Keratinocyte (primary cell): ENCODE measurements at regions not wholly inside any gene's neighbourhood (a gene's known extent, or its start where the extent isn't known, plus 50 kb on each side); places are given as distances from the start of the nearest gene placed in this dataset.

Experiments
- CTCF ChIP-seq, 3 experiments: IDR thresholded peaks in 1 of 3; conservative IDR thresholded peaks in 1 of 3; optimal IDR thresholded peaks in 1 of 3; 2 replicates in 2 of 3; 3 replicates in 1 of 3; pipeline versions ENCODE3 to v1.5.1; 2011; ENCODE audit warnings: low read length in 3 of 3, mild to moderate bottlenecking in 3 of 3, moderate library complexity in 2 of 3, control low read depth in 1 of 3, inconsistent platforms in 1 of 3; ENCODE audit not compliant: insufficient read depth in 2 of 3; ENCODE audit errors: extremely low read depth in 1 of 3
- EZH2 ChIP-seq: IDR thresholded peaks from one replicate; pipeline ENCODE4 v1.6.1; 2012; ENCODE audit warnings: inconsistent platforms, mild to moderate bottlenecking, low read length, moderate library complexity

- no peak for TF ChIP-seq CTCF (optimal IDR thresholded peaks at IDR 0.05 in 1 of 3, IDR thresholded peaks at IDR 0.05 in 1 of 3, conservative IDR thresholded peaks at IDR 0.05 in 1 of 3; ENCODE audit: extremely low read depth in 1 of 3, insufficient read depth in 2 of 3, low read length in 3 of 3)
- no peak for TF ChIP-seq EZH2
Measured at GRCh38 chr14:37663498-37663897, 68.1 kb downstream of the TTC6 start.
